HEK293T (cell line): ENCODE measurements at regions not wholly inside any gene's neighbourhood (a gene's known extent, or its start where the extent isn't known, plus 50 kb on each side); places are given as distances from the start of the nearest gene placed in this dataset.
A peak's percentile ranks its signal among the peaks of the same experiment; 100 is the strongest.

ENCODE experiments used
- CTCF ChIA-PET: fragments of 350-600 bp; formaldehyde crosslinking; extraction: SDS; loops from one replicate; lab custom pipeline; 2021; ENCODE audit warnings: antibody characterized with exemption, inconsistent platforms; lab: Yijun Ruan, JAX
- POLR2A ChIA-PET: fragments of 350-600 bp; formaldehyde crosslinking; extraction: SDS; loops from one replicate; lab custom pipeline; 2020; ENCODE audit warnings: antibody characterized with exemption, inconsistent platforms; lab: Yijun Ruan, JAX
- DNase-seq: peaks from one replicate; pipeline ENCODE4 v3.0.0; 2012; ENCODE audit warnings: mixed read lengths; ENCODE audit errors: extremely low spot score
- ARNT ChIP-seq: fragments of 450-650 bp; IDR thresholded peaks from 2 replicates; pipeline ENCODE4 v1.6.1; 2017; ENCODE audit warnings: mild to moderate bottlenecking
- BHLHE40 ChIP-seq: fragments of 450-650 bp; IDR thresholded peaks from 2 replicates; pipeline ENCODE4 v1.6.1; 2016; ENCODE audit warnings: mild to moderate bottlenecking, moderate library complexity, borderline replicate concordance
- CTBP1 ChIP-seq: fragments of 450-650 bp; IDR thresholded peaks from 2 replicates; pipeline ENCODE4 v1.6.1; 2016; ENCODE audit warnings: borderline replicate concordance
- ELF4 ChIP-seq: fragments of 450-650 bp; IDR thresholded peaks from 2 replicates; pipeline ENCODE4 v1.6.1; 2017; ENCODE audit warnings: antibody characterized with exemption
- FOXA1 ChIP-seq: fragments of 450-650 bp; IDR thresholded peaks from 2 replicates; pipeline ENCODE4 v1.6.1; 2016; ENCODE audit warnings: mild to moderate bottlenecking
- FOXK2 ChIP-seq: fragments of 450-650 bp; IDR thresholded peaks from 2 replicates; pipeline ENCODE4 v1.6.1; 2016; ENCODE audit warnings: mild to moderate bottlenecking
- FOXM1 ChIP-seq: fragments of 450-650 bp; IDR thresholded peaks from 2 replicates; pipeline ENCODE4 v1.6.1; 2017; ENCODE audit warnings: mild to moderate bottlenecking, borderline replicate concordance
- HDGF ChIP-seq: fragments of 450-650 bp; IDR thresholded peaks from 2 replicates; pipeline ENCODE4 v1.6.1; 2017; ENCODE audit warnings: antibody characterized with exemption, borderline replicate concordance
- L3MBTL2 ChIP-seq: fragments of 450-650 bp; conservative IDR thresholded peaks from 2 replicates; pipeline ENCODE4 v1.6.1; 2016; ENCODE audit warnings: mild to moderate bottlenecking
- LEF1 ChIP-seq: fragments of 450-650 bp; IDR thresholded peaks from 2 replicates; pipeline ENCODE4 v1.6.1; 2017; ENCODE audit warnings: mild to moderate bottlenecking, borderline replicate concordance
- NFRKB ChIP-seq: fragments of 450-650 bp; IDR thresholded peaks from 2 replicates; pipeline ENCODE4 v1.6.1; 2016; ENCODE audit warnings: mild to moderate bottlenecking, moderate library complexity
- PKNOX1 ChIP-seq: fragments of 450-650 bp; IDR thresholded peaks from 2 replicates; pipeline ENCODE4 v1.6.1; 2016
- SP1 ChIP-seq: fragments of 450-650 bp; IDR thresholded peaks from 2 replicates; pipeline ENCODE4 v1.6.1; 2017
- SUZ12 ChIP-seq: fragments of 450-650 bp; IDR thresholded peaks from 2 replicates; pipeline ENCODE4 v1.6.1; 2016; ENCODE audit warnings: mild to moderate bottlenecking
- TARDBP ChIP-seq: fragments of 450-650 bp; IDR thresholded peaks from 2 replicates; pipeline ENCODE4 v1.6.1; 2016
- ZNF384 ChIP-seq: fragments of 450-650 bp; IDR thresholded peaks from 2 replicates; pipeline ENCODE4 v1.6.1; 2016

GRCh38 chr18:34028324-34028723 lies 196.4 kb downstream of the NOL4 start:
- TF ChIP-seq HDGF (no peak), FOXM1 (no peak), LEF1 (no peak), ZNF384 (no peak), ARNT (no peak), PKNOX1 (no peak), CTBP1 (no peak), ELF4 (no peak), BHLHE40 (no peak), SP1 (no peak), TARDBP (no peak), SUZ12 (no peak), FOXA1 (no peak), L3MBTL2 (no peak), FOXK2 (no peak), NFRKB (no peak)
- DNase-seq: no peak
- POLR2A ChIA-PET: no interaction called here
- CTCF ChIA-PET: no interaction called here

GRCh38 chr18:34025191-34025801 lies 199.4 kb downstream of the NOL4 start:
- ChIA-PET CTCF (interaction anchor here (0.6 kb wide), 1 partner anchor 252 kb away, joined by 3 read pairs; no protein-coding TSS in a partner anchor), POLR2A (no interaction called here)
- TF ChIP-seq L3MBTL2: no peak
- TF ChIP-seq PKNOX1: peak; percentile 69
- DNase-seq: no peak

- TF ChIP-seq BHLHE40 (no peak), ZNF384 (no peak), SUZ12 (no peak), CTBP1 (no peak), HDGF (no peak), FOXK2 (no peak), TARDBP (no peak), FOXM1 (no peak), L3MBTL2 (no peak), SP1 (no peak), NFRKB (no peak), PKNOX1 (no peak)
- ChIA-PET CTCF (no interaction called here), POLR2A (no interaction called here)
- DNase-seq: no peak
Measured at GRCh38 chr18:34023471-34023870, 201.2 kb downstream of the NOL4 start.

- TF ChIP-seq PKNOX1 (no peak), CTBP1 (no peak), HDGF (no peak), SP1 (no peak), ELF4 (no peak), BHLHE40 (no peak), FOXM1 (no peak), FOXA1 (no peak), TARDBP (no peak)
- DNase-seq: no peak
- CTCF ChIA-PET: no interaction called here
- POLR2A ChIA-PET: no interaction called here
Measured at GRCh38 chr18:34018336-34018735, 206.4 kb downstream of the NOL4 start.

GRCh38 chr18:34003687-34004086 lies 221.0 kb downstream of the NOL4 start:
- ChIA-PET CTCF (no interaction called here), POLR2A (no interaction called here)
- DNase-seq: no peak
- TF ChIP-seq PKNOX1: no peak
- TF ChIP-seq ELF4: no peak
- no peak for TF ChIP-seq L3MBTL2
- TF ChIP-seq NFRKB: no peak
- TF ChIP-seq FOXM1: no peak
- TF ChIP-seq LEF1: no peak
- TF ChIP-seq BHLHE40: no peak
- TF ChIP-seq FOXK2: no peak
- no peak for TF ChIP-seq FOXA1
- no peak for TF ChIP-seq HDGF
- TF ChIP-seq SP1: no peak
- no peak for TF ChIP-seq ARNT
- no peak for TF ChIP-seq SUZ12
- TF ChIP-seq CTBP1: no peak
- TF ChIP-seq ZNF384: no peak
- TF ChIP-seq TARDBP: no peak
